Right lobe of liver (tissue), 6 donors: ENCODE measurements at regions not wholly inside any gene's neighbourhood (a gene's known extent, or its start where the extent isn't known, plus 50 kb on each side); places are given as distances from the start of the nearest gene placed in this dataset.
A peak's percentile ranks its signal among the peaks of the same experiment; 100 is the strongest.

Experiments used
- ATAC-seq, 4 donors: fragments of 200-7000 bp; cut with Tn5 transposase; one replicate each; pipeline ENCODE4 v1.9.1; 2020; ENCODE audit warnings: mild to moderate bottlenecking in 4 of 4, moderate library complexity in 4 of 4
- DNase-seq, 3 donors: peaks; one replicate each; pipeline ENCODE4 v3.0.0-alpha.2; 2020
- H3K27ac ChIP-seq, 3 donors: fragments of 200-600 bp; one replicate each; pipeline ENCODE4 v1.8.0; 2022
- H3K27me3 ChIP-seq, 2 donors: fragments of 200-600 bp; one replicate each; pipeline ENCODE4 v1.8.0; 2022
- H3K36me3 ChIP-seq, 4 donors: fragments of 200-600 bp; sonication (generic) in 1 of 4; one replicate each; pipeline versions ENCODE4 v1.5.1 to v1.8.0; 2017 to 2022; ENCODE audit warnings: control low read depth in 1 of 4
- H3K4me1 ChIP-seq, 4 donors: fragments of 200-600 bp; sonication (generic) in 1 of 4; one replicate each; pipeline versions ENCODE4 v1.5.1 to v1.8.0; 2017 to 2022; ENCODE audit warnings: control low read depth in 1 of 4
- H3K4me3 ChIP-seq, 3 donors: fragments of 200-600 bp; one replicate each; pipeline ENCODE4 v1.8.0; 2022
- H3K9me3 ChIP-seq, 4 donors: fragments of 200-600 bp; sonication (generic) in 1 of 4; one replicate each; pipeline versions ENCODE4 v1.5.1 to v1.8.0; 2017 to 2022; ENCODE audit warnings: control low read depth in 1 of 4
- POLR2A ChIP-seq: fragments of 450-650 bp; IDR thresholded peaks from one replicate; pipeline ENCODE4 v1.6.1; 2017; ENCODE audit warnings: antibody characterized with exemption, mild to moderate bottlenecking
- WGBS: methylation state at CpG from one replicate; pipeline ENCODE4 v1.1.6; 2018; ENCODE audit warnings: low coverage, low lambda C conversion rate; ENCODE audit not compliant: insufficient coverage; ENCODE audit errors: missing lambda C conversion rate; 5-methylcytosine and 5-hydroxymethylcytosine counted together
- intact Hi-C, 2 donors: fragments of 100-400 bp; cut with DNase I; formaldehyde crosslinking; loops; one replicate each; pipeline versions ENCODE4 v1.11.2 to v1.14.1; 2022
- TF ChIP-seq, protein P1 (sequence below), 4 donors: fragments of 200-600 bp in 3 of 4; fragments of 450-650 bp in 1 of 4; IDR thresholded peaks; one replicate each; pipeline versions ENCODE4 v1.5.1 to v1.8.0; 2016 to 2022; ENCODE audit warnings: antibody characterized with exemption in 4 of 4, mild to moderate bottlenecking in 2 of 4
- donor health status: DM: no; HTN: yes; CAD: no.
- donor health status: DM: no; HTN: no; CAD: no.
- donor health status: DM: no; HTN: no; CAD: no.
- donor health status: DM: no; HTN: yes; CAD: no.
- donor health status: DM: no; HTN: yes; CAD: no.

DNA sequence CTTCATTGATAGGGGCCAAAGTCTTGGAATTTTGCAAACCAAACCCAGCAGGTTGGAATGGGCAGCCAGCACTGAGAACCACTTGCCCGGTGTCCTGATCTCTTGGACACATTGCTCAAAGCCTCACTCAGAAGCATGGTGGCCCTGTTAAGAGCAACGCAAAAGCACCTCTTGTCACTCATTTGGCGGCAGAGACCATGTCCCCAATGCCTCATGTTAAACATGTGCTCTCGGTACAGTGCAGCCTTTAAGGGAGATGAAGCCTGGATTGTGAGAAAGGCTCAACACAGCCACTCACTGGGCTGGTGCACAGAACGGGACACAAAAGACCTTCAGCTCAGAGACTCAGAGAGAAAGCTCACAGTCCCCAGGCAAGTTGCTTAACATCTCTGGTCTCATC lies 298.4 kb upstream of the PRDM1 start:
- TF ChIP-seq, protein P1, sequence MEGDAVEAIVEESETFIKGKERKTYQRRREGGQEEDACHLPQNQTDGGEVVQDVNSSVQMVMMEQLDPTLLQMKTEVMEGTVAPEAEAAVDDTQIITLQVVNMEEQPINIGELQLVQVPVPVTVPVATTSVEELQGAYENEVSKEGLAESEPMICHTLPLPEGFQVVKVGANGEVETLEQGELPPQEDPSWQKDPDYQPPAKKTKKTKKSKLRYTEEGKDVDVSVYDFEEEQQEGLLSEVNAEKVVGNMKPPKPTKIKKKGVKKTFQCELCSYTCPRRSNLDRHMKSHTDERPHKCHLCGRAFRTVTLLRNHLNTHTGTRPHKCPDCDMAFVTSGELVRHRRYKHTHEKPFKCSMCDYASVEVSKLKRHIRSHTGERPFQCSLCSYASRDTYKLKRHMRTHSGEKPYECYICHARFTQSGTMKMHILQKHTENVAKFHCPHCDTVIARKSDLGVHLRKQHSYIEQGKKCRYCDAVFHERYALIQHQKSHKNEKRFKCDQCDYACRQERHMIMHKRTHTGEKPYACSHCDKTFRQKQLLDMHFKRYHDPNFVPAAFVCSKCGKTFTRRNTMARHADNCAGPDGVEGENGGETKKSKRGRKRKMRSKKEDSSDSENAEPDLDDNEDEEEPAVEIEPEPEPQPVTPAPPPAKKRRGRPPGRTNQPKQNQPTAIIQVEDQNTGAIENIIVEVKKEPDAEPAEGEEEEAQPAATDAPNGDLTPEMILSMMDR (IDR thresholded peaks at IDR 0.05), result no peak
- no peak for TF ChIP-seq POLR2A

DNA sequence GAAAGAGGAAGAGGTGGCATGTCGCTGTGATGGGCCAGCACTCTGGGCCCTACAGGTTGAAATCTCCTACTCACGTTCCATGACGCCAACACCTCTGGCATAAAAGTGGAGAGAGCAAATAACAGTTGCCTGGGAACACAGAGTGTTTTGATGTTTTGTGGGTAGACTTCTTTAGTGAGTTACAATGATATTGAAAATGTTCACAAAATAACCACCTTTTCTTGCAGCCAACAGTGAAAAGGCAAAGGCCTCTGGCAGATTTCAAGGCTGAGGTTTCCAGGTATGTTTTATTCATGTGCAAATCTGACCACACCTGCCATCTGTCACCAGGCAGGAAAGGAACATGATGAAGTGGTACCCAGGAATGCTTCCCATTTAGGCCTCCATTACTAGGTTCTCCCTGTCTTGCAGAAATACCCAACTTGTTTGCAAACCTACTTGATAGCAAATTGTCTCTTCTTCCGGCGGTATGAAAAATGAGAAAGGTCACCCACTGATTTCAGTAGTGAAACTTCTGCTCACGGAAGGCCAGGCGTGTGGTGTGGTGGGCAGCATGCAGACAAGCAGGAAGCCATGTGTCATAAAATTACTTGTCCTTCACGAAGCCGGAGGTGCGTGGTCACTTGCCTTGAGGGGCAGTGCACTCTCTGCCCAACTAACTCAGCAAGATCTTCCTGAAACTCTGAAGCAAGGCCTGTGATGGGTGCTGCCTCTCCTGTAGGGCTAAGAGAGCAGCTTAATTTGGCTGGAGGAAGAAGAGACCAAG lies 299.1 kb upstream of the PRDM1 start:
- ATAC-seq (no peak), DNase-seq (no peak)
- intact Hi-C loops, result no loop called here
- Histone ChIP-seq H3K4me3 (no peak overlapping the region), H3K36me3 (no peaks in the 10 kb centered on the region), H3K27me3 (no peaks in the 10 kb centered on the region), H3K9me3 (no peaks in the 10 kb centered on the region), H3K27ac (no peak overlapping the region), H3K4me1 (peaks cover 0 to 9% (median 5%) of the 10 kb centered on the region in 4 donors)
- 75% methylated on average over 10 of the region's 10 CpGs for WGBS
- no peak for TF ChIP-seq POLR2A
- TF ChIP-seq, protein P1 (IDR thresholded peaks at IDR 0.05), result no peak

More for the DNA sequence above, 298.4 kb upstream of the PRDM1 start:
- ATAC-seq (no peak), DNase-seq (no peak)
- no peaks in the 10 kb centered on the region for H3K9me3 ChIP-seq
- no peak overlapping the region for H3K4me3 ChIP-seq
- no peak overlapping the region for H3K27ac ChIP-seq
- peaks cover 0 to 16% (median 9%) of the 10 kb centered on the region in 4 donors for H3K4me1 ChIP-seq
- H3K36me3 ChIP-seq, result no peaks in the 10 kb centered on the region
- H3K27me3 ChIP-seq, result no peaks in the 10 kb centered on the region
- intact Hi-C loops, result no loop called here
- WGBS, result 88% methylated on average over 4 of the region's 5 CpGs

DNA sequence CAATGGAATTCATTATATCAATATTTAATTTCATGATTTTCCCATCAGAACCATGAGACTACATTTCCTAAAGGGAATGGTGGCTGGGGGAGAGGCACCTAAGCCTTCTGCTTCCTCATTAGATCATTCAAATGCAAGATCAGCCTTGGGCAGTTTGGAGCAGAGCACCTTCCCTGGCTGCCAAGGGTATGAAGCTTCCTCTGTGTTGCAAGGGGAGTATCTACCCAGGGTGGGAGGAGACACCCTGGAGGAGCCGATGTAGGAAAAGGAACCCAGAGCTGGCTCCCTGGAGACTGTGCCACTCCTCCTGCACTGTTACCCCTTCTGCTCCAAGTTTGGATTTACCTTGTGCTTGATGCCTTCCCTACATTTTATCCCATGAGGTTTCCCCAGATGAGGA lies 299.7 kb upstream of the PRDM1 start:
- TF ChIP-seq POLR2A, result no peak
- TF ChIP-seq, protein P1 (IDR thresholded peaks at IDR 0.05), result no peak
- H3K4me3 ChIP-seq, result no peak overlapping the region
- H3K4me1 ChIP-seq, result peaks cover 0 to 5% (median 1%) of the 10 kb centered on the region in 4 donors
- 55% methylated on average over 1 of the region's 1 CpG for WGBS
- no peak for DNase-seq
- intact Hi-C loops, result no loop called here
- no peak overlapping the region for H3K27ac ChIP-seq
- H3K9me3 ChIP-seq, result no peaks in the 10 kb centered on the region
- peak in 3 of 4 donors; percentile 13 to 50 (median 18) for ATAC-seq
- H3K36me3 ChIP-seq, result no peaks in the 10 kb centered on the region
- no peaks in the 10 kb centered on the region for H3K27me3 ChIP-seq

DNA sequence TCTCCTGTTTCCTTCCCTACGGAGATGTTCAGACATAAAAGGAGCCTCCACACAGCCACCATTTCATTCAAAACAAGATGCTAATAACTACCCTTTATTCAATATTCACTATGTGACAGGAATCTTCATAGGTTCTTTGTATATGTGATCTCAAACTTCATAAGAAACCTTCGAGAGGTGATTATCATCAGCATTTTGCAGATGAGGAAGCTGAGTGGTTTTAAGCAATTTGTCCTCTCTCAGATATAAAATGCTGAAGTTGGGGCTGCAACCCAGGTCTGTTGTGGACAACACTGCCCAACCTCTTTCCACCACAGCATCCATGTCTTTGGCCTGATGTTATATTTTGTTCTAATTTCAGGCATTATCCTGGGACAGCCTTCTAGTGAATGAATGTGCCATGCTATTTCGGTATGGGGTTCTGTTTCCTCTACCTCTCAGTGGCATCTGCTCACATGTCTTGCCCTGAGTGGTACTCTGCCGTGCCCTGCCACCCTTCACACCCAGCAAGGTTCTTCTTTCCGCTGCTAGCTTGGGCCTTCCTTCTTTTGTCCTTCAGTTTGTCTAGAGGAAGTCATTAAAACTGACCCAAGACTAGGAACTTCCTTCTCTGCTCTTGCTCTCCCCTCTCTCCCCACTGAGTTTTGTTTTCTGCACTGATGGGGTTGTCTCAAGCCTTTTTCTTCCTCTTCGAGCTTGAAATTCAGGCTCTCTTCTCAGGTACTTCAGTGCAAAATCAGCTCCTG lies 300.9 kb upstream of the PRDM1 start:
- ATAC-seq, result peak; percentile 58 to 69 (median 59)

More for the DNA sequence above, 300.9 kb upstream of the PRDM1 start:
- no peak overlapping the region for H3K27ac ChIP-seq
- H3K27me3 ChIP-seq, result no peaks in the 10 kb centered on the region
- no peaks in the 10 kb centered on the region for H3K4me1 ChIP-seq
- H3K4me3 ChIP-seq, result no peak overlapping the region
- intact Hi-C loops, result no loop called here
- no peaks in the 10 kb centered on the region for H3K36me3 ChIP-seq
- 50% methylated on average over 6 of the region's 6 CpGs for WGBS
- no peak for DNase-seq
- no peaks in the 10 kb centered on the region for H3K9me3 ChIP-seq
- no peak for TF ChIP-seq POLR2A
- TF ChIP-seq, protein P1 (IDR thresholded peaks at IDR 0.05), result no peak
